Endothelial cell of umbilical vein (primary cell): ENCODE measurements at regions not wholly inside any gene's neighbourhood (a gene's known extent, or its start where the extent isn't known, plus 50 kb on each side); places are given as distances from the start of the nearest gene placed in this dataset.

Source experiments
- BruUV-seq: library from RNA; stranded (reverse); fragments of 400-500 nt; replicated peaks from 2 replicates; lab custom pipeline; 2021; lab: Mats Ljungman, UMichigan
- CTCF ChIA-PET: fragments of 300-600, 350-600 bp; sonication (Branson Sonifier 250); formaldehyde crosslinking; loops from one replicate; lab custom pipeline; 2021; ENCODE audit warnings: antibody characterized with exemption, inconsistent platforms; lab: Charles Lee
- POLR2A ChIA-PET: fragments of 300-600, 350-600 bp; sonication (Branson Sonifier 250); formaldehyde crosslinking; loops from one replicate; lab custom pipeline; 2021; ENCODE audit warnings: antibody characterized with exemption, inconsistent platforms; lab: Charles Lee
- DNase-seq: peaks from one replicate; pipeline ENCODE4 v3.0.0-alpha.2; 2011; ENCODE audit warnings: low read depth, low spot score
- FAIRE-seq: peaks from 2 replicates; lab custom pipeline; 2011; peaks lifted over from hg19 to GRCh38; lab: Jason Lieb, UNC
- H2AFZ ChIP-seq: 2 replicates; pipeline ENCODE4 v1.6.0; 2012; ENCODE audit warnings: low read depth, low read length, control low read depth, inconsistent platforms
- H3K27ac ChIP-seq: 2 replicates; pipeline ENCODE4 v1.5.1; 2011; ENCODE audit warnings: low read depth, mild to moderate bottlenecking, control low read depth, low read length, moderate library complexity; ENCODE audit not compliant: insufficient read depth
- H3K27me3 ChIP-seq, 2 experiments: 2 replicates each; pipeline versions ENCODE4 v1.6.0 to v1.6.1; 2011; ENCODE audit warnings: low read length in 2 of 2, mixed read lengths in 1 of 2; ENCODE audit not compliant: control insufficient read depth in 2 of 2, insufficient read depth in 2 of 2
- H3K36me3 ChIP-seq, 2 experiments: 2 replicates in 1 of 2; 3 replicates in 1 of 2; pipeline ENCODE4 v1.5.1; 2011; ENCODE audit warnings: low read length in 2 of 2, mild to moderate bottlenecking in 1 of 2, moderate library complexity in 1 of 2; ENCODE audit not compliant: control insufficient read depth in 2 of 2, insufficient read depth in 2 of 2; ENCODE audit errors: extremely low read depth in 1 of 2
- H3K4me1 ChIP-seq: 3 replicates; pipeline ENCODE4 v1.5.1; 2011; ENCODE audit warnings: mild to moderate bottlenecking, low read length; ENCODE audit not compliant: control insufficient read depth, insufficient read depth; ENCODE audit errors: extremely low read depth
- H3K4me2 ChIP-seq: 2 replicates; pipeline ENCODE4 v1.6.1; 2011; ENCODE audit warnings: low read length, control low read depth, mixed read lengths; ENCODE audit not compliant: insufficient read depth
- H3K4me3 ChIP-seq, 3 experiments: fragments of 200-600 bp in 1 of 3; sonication (generic), shearing (Covaris generic) in 1 of 3; replicated peaks in 1 of 3; 2 replicates each; pipeline ENCODE4 v1.5.1; 2011 to 2016; ENCODE audit warnings: control low read depth in 3 of 3, low read length in 3 of 3, mild to moderate bottlenecking in 2 of 3, inconsistent platforms in 1 of 3, low read depth in 1 of 3, moderate library complexity in 1 of 3; ENCODE audit not compliant: insufficient read depth in 1 of 3
- H3K79me2 ChIP-seq: 2 replicates; pipeline ENCODE4 v1.6.0; 2012; ENCODE audit warnings: low read length, inconsistent platforms; ENCODE audit not compliant: control insufficient read depth, insufficient read depth
- H3K9ac ChIP-seq: replicated peaks from 2 replicates; pipeline ENCODE3; 2011; ENCODE audit warnings: low read length, control low read depth; ENCODE audit not compliant: insufficient read depth; ENCODE audit errors: extremely low read depth
- H3K9me1 ChIP-seq: replicated peaks from 3 replicates; pipeline ENCODE4 v1.6.0; 2011; ENCODE audit warnings: mild to moderate bottlenecking, low read length; ENCODE audit not compliant: control insufficient read depth, insufficient read depth; ENCODE audit errors: extremely low read depth
- H3K9me3 ChIP-seq: replicated peaks from 2 replicates; pipeline ENCODE4 v1.5.1; 2012; ENCODE audit warnings: low read length, inconsistent platforms; ENCODE audit not compliant: control insufficient read depth, insufficient read depth
- H4K20me1 ChIP-seq: replicated peaks from 2 replicates; pipeline ENCODE3; 2011; ENCODE audit warnings: mild to moderate bottlenecking, low read length; ENCODE audit not compliant: control insufficient read depth, insufficient read depth; ENCODE audit errors: extremely low read depth
- FOS ChIP-seq: IDR thresholded peaks from 2 replicates; pipeline ENCODE4 v1.6.1; 2011; ENCODE audit warnings: mild to moderate bottlenecking, low read length, moderate library complexity, borderline replicate concordance; ENCODE audit not compliant: insufficient read depth
- JUN ChIP-seq: IDR thresholded peaks from 2 replicates; pipeline ENCODE4 v1.6.1; 2011; ENCODE audit warnings: borderline replicate concordance, low read depth; ENCODE audit not compliant: insufficient read length, insufficient read depth
- POLR2A ChIP-seq: IDR thresholded peaks from 2 replicates; pipeline ENCODE4 v1.6.1; 2012; ENCODE audit warnings: low read depth, mild to moderate bottlenecking, control low read depth, low read length
- dilution Hi-C: fragments of 300-500 bp; cut with MboI; formaldehyde crosslinking; loops from one replicate; pipeline ENCODE4 v1.15.0; 2019; ENCODE audit warnings: low sequenced_read_pairs; ENCODE audit not compliant: extremely low pct_ligation_motif_present
- intact Hi-C: fragments of 100-400 bp; cut with micrococcal nuclease; formaldehyde crosslinking; loops from one replicate; pipeline ENCODE4 v1.10.0; 2022
- TF ChIP-seq, protein P1 (sequence below), 2 donors: IDR thresholded peaks; 1 replicate in 1 of 2; 2 replicates in 1 of 2; pipeline ENCODE4 v1.5.1; 2011; ENCODE audit warnings: low read length in 2 of 2, mild to moderate bottlenecking in 2 of 2, moderate library complexity in 2 of 2, control low read depth in 1 of 2, inconsistent platforms in 1 of 2, low read depth in 1 of 2; ENCODE audit not compliant: insufficient read depth in 1 of 2; ENCODE audit errors: extremely low read depth in 1 of 2

DNA sequence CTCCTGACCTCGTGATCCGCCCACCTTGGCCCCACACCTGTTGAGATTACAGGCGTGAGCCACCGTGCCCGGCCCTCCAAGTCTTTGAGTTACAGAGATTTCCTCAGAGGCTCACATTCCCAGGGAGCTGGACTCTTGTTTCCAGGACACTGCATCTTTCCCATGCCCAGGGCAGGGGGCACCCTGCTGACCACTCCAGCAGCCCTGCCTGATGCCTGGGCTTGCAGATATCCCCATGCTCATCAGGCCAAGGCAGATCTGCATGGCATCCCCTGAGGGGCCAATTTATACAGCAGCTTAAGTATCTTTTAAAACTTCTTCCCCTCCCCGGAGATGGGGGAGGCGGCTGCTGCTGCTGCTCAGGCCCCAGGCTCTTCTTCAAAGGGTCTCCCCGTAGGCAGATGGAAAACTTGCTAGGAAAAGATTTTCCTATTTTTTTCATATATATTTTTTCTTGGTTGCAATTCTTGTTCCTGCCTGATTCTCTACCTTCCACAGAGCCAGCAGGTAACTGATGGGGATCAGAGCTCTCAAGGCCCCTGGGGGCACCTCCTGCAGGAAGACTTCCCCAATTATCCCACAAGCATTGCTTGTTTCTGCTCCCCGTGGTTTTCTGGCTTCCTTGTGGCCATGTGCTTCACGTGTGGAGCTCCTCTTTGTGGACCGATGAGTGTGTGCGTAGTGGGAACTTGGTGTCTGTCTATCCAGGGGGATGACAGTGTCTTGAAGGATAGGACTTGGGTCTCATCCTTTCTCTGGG, 102.2 kb upstream of the SDK2 start:
- Histone ChIP-seq H3K9ac (no peak overlapping the region), H3K9me1 (no peaks in the 10 kb centered on the region), H3K4me3 (no peak overlapping the region), H3K9me3 (no peaks in the 10 kb centered on the region), H3K27ac (no peak overlapping the region), H3K4me2 (no peak overlapping the region), H3K4me1 (no peaks in the 10 kb centered on the region), H4K20me1 (no peaks in the 10 kb centered on the region), H3K36me3 (no peaks in the 10 kb centered on the region), H3K79me2 (no peaks in the 10 kb centered on the region), H3K27me3 (no peaks in the 10 kb centered on the region), H2AFZ (no peak overlapping the region)
- dilution Hi-C loops: no loop called here
- BruUV-seq: no TSS peak
- no peak for TF ChIP-seq FOS
- CTCF ChIA-PET: no interaction called here
- no peak for FAIRE-seq
- POLR2A ChIA-PET: no interaction called here
- intact Hi-C loops: no loop called here
- DNase-seq: no peak

DNA sequence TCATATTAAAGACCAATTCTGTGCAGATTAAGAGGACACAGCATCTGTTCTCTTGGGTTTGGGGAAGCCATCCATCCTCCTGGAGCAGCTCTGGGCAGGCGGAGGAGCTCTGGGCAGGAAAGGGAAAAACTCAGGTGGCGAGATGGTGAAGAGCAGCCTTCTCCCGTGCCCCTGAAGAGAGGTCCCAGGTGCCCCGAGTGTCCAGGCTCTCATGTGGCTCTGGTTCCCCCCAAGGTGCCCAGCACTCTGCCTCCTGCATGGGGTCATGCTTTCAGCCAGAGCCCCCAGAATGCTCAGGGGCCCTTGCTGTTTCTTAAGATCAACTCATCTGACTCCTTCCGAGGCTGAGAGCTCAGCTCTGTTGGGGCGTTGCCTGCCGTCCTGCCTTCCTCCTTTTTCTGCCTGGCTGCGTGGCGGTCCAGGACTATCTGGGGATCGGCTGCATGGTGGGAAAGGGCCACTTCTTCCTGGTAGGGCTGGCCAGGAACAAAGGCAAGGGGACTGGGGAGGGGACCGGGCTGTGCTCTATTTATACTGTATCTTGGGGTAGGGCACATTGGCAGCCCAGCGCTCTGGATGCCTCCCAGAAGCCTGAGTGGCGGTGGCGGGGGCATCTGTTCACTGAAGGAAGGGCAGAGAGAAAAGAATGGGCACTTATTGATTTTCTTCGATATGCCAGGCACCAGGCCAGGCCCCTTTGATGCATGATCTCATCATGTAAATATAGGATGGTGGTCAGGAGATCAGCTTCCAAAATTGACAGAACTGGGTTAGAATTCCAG, 103.2 kb upstream of the SDK2 start:
- no peak overlapping the region for H3K27ac ChIP-seq
- no peaks in the 10 kb centered on the region for H3K9me3 ChIP-seq
- H2AFZ ChIP-seq: no peak overlapping the region
- no peaks in the 10 kb centered on the region for H3K36me3 ChIP-seq
- ChIA-PET CTCF (no interaction called here), POLR2A (no interaction called here)
- H3K4me1 ChIP-seq: no peaks in the 10 kb centered on the region
- FAIRE-seq (no peak), DNase-seq (no peak)
- intact Hi-C loops: no loop called here
- no peaks in the 10 kb centered on the region for H3K27me3 ChIP-seq
- no peaks in the 10 kb centered on the region for H4K20me1 ChIP-seq
- H3K4me2 ChIP-seq: no peak overlapping the region
- no peaks in the 10 kb centered on the region for H3K79me2 ChIP-seq
- H3K4me3 ChIP-seq: no peak overlapping the region
- no TSS peak for BruUV-seq
- H3K9me1 ChIP-seq: no peaks in the 10 kb centered on the region
- TF ChIP-seq, protein P1, sequence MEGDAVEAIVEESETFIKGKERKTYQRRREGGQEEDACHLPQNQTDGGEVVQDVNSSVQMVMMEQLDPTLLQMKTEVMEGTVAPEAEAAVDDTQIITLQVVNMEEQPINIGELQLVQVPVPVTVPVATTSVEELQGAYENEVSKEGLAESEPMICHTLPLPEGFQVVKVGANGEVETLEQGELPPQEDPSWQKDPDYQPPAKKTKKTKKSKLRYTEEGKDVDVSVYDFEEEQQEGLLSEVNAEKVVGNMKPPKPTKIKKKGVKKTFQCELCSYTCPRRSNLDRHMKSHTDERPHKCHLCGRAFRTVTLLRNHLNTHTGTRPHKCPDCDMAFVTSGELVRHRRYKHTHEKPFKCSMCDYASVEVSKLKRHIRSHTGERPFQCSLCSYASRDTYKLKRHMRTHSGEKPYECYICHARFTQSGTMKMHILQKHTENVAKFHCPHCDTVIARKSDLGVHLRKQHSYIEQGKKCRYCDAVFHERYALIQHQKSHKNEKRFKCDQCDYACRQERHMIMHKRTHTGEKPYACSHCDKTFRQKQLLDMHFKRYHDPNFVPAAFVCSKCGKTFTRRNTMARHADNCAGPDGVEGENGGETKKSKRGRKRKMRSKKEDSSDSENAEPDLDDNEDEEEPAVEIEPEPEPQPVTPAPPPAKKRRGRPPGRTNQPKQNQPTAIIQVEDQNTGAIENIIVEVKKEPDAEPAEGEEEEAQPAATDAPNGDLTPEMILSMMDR (IDR thresholded peaks at IDR 0.05; ENCODE audit: extremely low read depth in 1 of 2, insufficient read depth in 1 of 2, low read depth in 1 of 2, low read length in 2 of 2): no peak
- TF ChIP-seq POLR2A (no peak), JUN (no peak)
- no peak overlapping the region for H3K9ac ChIP-seq
- dilution Hi-C loops: no loop called here
